ENCODE measurements at regions not wholly inside any gene's neighbourhood (a gene's known extent, or its start where the extent isn't known, plus 50 kb on each side); places are given as distances from the start of the nearest gene placed in this dataset.

DNA sequence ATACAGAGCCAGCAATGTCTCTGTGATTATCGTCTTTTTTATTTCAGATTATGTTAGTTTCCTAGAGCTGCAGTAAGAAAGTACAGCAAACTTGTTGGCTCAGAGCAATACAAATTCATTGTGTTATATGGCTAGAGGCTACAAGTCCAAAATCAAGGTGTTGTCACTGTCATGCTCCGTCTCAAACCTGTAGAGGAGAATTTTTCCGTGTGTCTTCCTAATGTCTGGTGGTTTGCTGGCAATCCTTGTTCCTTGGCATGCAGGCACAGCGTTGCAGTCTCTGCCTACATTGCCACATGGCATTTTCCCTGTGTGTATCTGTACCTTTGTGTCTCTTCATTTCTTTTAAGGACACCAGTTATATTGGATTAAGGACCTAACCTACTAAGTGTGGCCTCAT lies 244.4 kb downstream of the LRRIQ3 start:
- Histone ChIP-seq H3K4me3 (ENCODE audit: low read depth, low read length) (no peak overlapping the region), H2AFZ (ENCODE audit: low read length, unreplicated experiment) (no peak overlapping the region), H3K27ac (ENCODE audit: low read depth, low read length) (no peak overlapping the region), H3K79me2 (ENCODE audit: control insufficient read depth, insufficient read depth, low read length, unreplicated experiment) (no peaks in the 10 kb centered on the region), H3K36me3 (ENCODE audit: insufficient read depth, low read length) (no peaks in the 10 kb centered on the region), H3K27me3 (ENCODE audit: insufficient read depth, low read length) (no peaks in the 10 kb centered on the region), H3K4me1 (ENCODE audit: control insufficient read depth, insufficient read depth, low read length, unreplicated experiment) (no peaks in the 10 kb centered on the region)

DNA sequence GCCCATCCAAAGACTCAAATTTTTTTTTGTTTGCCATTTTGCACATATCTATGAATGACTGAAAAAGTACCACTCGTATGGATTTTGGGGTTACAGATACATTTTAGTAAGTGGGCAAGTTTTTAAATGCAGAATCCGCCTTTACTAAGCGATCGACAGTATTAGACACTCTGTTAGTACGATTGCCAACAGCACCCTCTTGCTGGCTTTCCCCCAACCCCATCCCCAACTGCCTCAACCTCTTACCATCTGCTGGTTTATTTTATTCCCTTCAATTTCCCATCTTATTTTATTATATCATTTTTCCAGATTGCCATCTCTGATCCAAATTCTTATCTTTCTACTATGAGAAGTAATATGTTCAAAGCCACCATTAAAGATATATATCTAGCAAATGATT lies 244.8 kb downstream of the LRRIQ3 start:
- no peak overlapping the region for H2AFZ ChIP-seq (ENCODE audit: low read length, unreplicated experiment)
- no peaks in the 10 kb centered on the region for H3K36me3 ChIP-seq (ENCODE audit: insufficient read depth, low read length)
- no peaks in the 10 kb centered on the region for H3K79me2 ChIP-seq (ENCODE audit: control insufficient read depth, insufficient read depth, low read length, unreplicated experiment)
- H3K4me3 ChIP-seq (ENCODE audit: low read depth, low read length): no peak overlapping the region
- H3K27ac ChIP-seq (ENCODE audit: low read depth, low read length): no peak overlapping the region
- no peaks in the 10 kb centered on the region for H3K27me3 ChIP-seq (ENCODE audit: insufficient read depth, low read length)
- no peaks in the 10 kb centered on the region for H3K4me1 ChIP-seq (ENCODE audit: control insufficient read depth, insufficient read depth, low read length, unreplicated experiment)

DNA sequence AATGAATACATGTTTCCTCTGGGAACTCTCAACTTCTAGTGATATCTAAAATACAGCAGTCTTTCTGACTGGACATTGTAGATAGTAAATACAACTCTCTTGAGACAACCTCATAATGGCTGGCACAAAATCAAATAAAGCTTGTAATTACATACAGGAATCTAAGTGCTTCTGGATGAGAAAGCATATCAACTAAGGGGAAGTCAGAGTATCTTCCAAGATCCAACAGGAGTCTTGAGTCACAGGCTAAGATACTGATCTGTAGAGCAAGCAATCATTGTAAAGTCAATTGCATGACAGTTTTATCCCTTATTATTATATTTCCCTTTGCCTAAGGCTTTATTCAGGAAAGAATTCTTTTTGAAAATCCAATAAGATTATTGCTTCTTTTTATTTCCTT lies 249.9 kb downstream of the LRRIQ3 start:
- Histone ChIP-seq H3K27ac (ENCODE audit: low read depth, low read length) (no peak overlapping the region), H3K27me3 (ENCODE audit: insufficient read depth, low read length) (no peaks in the 10 kb centered on the region), H3K79me2 (ENCODE audit: control insufficient read depth, insufficient read depth, low read length, unreplicated experiment) (no peaks in the 10 kb centered on the region), H3K4me1 (ENCODE audit: control insufficient read depth, insufficient read depth, low read length, unreplicated experiment) (no peaks in the 10 kb centered on the region), H2AFZ (ENCODE audit: low read length, unreplicated experiment) (no peak overlapping the region), H3K36me3 (ENCODE audit: insufficient read depth, low read length) (no peaks in the 10 kb centered on the region), H3K4me3 (ENCODE audit: low read depth, low read length) (no peak overlapping the region)

DNA sequence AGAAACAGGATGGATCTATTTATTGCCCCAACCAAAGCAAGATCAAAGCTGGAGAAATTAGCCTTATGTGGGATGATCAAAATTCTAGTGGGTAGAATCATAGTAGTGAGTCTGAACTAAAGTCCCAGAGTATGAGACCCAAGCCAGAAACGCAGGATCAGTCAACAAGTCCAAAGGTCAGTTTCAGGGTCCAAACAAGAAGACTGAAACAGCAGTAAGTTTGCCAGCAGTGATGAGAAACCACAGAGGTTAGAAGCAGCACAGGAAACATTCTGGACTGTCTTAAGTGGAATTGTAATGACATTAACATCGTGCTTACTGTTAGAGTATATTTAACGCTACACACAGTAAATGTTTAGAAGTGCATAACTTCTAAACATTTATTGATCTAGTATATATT lies 251.0 kb downstream of the LRRIQ3 start:
- Histone ChIP-seq H3K27me3 (ENCODE audit: insufficient read depth, low read length) (no peaks in the 10 kb centered on the region), H2AFZ (ENCODE audit: low read length, unreplicated experiment) (no peak overlapping the region), H3K36me3 (ENCODE audit: insufficient read depth, low read length) (no peaks in the 10 kb centered on the region), H3K4me1 (ENCODE audit: control insufficient read depth, insufficient read depth, low read length, unreplicated experiment) (no peaks in the 10 kb centered on the region), H3K4me3 (ENCODE audit: low read depth, low read length) (no peak overlapping the region), H3K27ac (ENCODE audit: low read depth, low read length) (no peak overlapping the region), H3K79me2 (ENCODE audit: control insufficient read depth, insufficient read depth, low read length, unreplicated experiment) (no peaks in the 10 kb centered on the region)

DNA sequence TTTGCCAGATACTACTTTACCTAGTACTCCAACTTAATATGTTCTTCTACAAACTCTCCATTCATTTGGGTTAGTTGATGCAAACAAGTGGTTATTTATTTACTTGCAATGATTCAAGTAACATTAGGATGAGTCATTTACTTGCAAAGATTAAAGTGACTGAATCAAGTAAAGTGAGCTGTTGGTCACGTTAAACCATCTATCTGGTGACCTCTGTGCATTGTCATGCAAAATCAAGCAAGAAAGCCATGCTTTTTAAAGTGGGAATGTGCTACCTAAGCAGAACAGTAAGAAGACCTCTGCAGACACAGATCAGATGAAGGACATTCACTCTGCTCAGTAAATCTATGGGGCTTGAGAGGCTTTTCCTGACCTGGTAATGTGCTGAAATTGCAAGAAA lies 254.7 kb downstream of the LRRIQ3 start:
- H3K79me2 ChIP-seq (ENCODE audit: control insufficient read depth, insufficient read depth, low read length, unreplicated experiment): no peaks in the 10 kb centered on the region
- H3K4me3 ChIP-seq (ENCODE audit: low read depth, low read length): no peak overlapping the region
- H3K4me1 ChIP-seq (ENCODE audit: control insufficient read depth, insufficient read depth, low read length, unreplicated experiment): no peaks in the 10 kb centered on the region
- H3K36me3 ChIP-seq (ENCODE audit: insufficient read depth, low read length): no peaks in the 10 kb centered on the region
- H3K27me3 ChIP-seq (ENCODE audit: insufficient read depth, low read length): no peaks in the 10 kb centered on the region
- H3K27ac ChIP-seq (ENCODE audit: low read depth, low read length): no peak overlapping the region
- no peak overlapping the region for H2AFZ ChIP-seq (ENCODE audit: low read length, unreplicated experiment)

DNA sequence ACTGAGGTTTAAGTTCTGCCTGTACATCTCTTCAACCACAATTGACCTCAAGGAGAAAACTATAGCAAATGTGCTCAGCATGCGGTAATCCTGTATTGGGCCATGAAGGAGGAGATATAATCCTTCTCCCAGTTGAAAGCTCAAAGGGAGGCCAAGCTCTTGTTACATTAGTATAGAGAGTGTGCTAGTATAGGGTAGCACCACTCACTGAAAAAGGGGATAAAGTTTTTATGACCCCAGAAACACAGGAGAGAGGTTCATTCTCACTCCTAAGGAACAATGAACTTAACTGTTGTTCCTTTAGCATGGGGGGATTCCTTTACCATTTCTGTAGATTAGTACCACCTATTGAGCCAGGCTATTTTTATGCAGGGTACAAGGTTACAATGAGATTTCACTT lies 267.7 kb downstream of the LRRIQ3 start:
- H3K79me2 ChIP-seq (ENCODE audit: control insufficient read depth, insufficient read depth, low read length, unreplicated experiment): no peaks in the 10 kb centered on the region
- no peak overlapping the region for H2AFZ ChIP-seq (ENCODE audit: low read length, unreplicated experiment)
- no peaks in the 10 kb centered on the region for H3K4me1 ChIP-seq (ENCODE audit: control insufficient read depth, insufficient read depth, low read length, unreplicated experiment)
- no peaks in the 10 kb centered on the region for H3K27me3 ChIP-seq (ENCODE audit: insufficient read depth, low read length)
- H3K4me3 ChIP-seq (ENCODE audit: low read depth, low read length): no peak overlapping the region
- no peaks in the 10 kb centered on the region for H3K36me3 ChIP-seq (ENCODE audit: insufficient read depth, low read length)
- no peak overlapping the region for H3K27ac ChIP-seq (ENCODE audit: low read depth, low read length)

DNA sequence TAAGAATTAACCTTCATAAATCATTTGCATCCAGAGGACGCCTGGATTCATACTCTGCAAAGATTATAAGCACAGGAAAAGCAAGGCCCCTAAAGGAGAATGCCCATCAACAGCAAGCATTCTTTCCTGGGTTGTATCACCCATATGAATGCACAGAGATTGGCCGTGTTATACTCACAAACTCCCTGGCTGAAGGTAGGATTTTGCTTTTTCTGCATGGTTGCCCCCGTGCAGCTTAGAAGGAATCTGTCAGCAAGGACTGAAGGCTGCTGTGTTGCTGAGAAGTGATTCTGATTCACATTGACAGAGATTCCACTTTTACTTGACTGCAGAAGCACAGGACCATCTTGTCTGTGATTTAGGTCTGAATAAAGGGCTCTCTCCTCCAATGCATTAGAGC lies 283.0 kb downstream of the LRRIQ3 start:
- Histone ChIP-seq H3K4me3 (ENCODE audit: low read depth, low read length) (no peak overlapping the region), H3K4me1 (ENCODE audit: control insufficient read depth, insufficient read depth, low read length, unreplicated experiment) (no peaks in the 10 kb centered on the region), H3K79me2 (ENCODE audit: control insufficient read depth, insufficient read depth, low read length, unreplicated experiment) (no peaks in the 10 kb centered on the region), H3K27ac (ENCODE audit: low read depth, low read length) (no peak overlapping the region), H2AFZ (ENCODE audit: low read length, unreplicated experiment) (no peak overlapping the region), H3K27me3 (ENCODE audit: insufficient read depth, low read length) (peaks cover 3% of the 10 kb centered on the region; the same call in 1 of the 2 replicates), H3K36me3 (ENCODE audit: insufficient read depth, low read length) (no peaks in the 10 kb centered on the region)

DNA sequence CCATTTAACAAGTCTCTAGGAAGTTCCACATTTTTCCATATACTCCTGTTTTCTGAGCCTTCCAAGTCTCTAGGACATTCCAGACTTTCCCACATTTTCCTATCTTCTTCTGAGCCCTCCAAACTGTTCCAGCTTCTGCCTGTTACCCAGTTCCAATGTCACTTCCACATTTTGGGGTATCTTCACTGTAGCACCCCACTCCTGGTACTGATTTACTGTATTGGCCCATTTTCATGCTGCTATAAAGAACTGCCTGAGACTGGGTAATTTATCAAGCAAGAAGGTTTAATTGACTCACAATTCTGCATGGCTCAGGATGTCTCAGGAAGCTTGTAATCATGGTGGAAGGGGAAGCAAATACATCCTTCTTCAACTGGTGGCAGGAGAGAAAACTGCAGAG lies 285.0 kb downstream of the LRRIQ3 start:
- Histone ChIP-seq H3K4me3 (ENCODE audit: low read depth, low read length) (no peak overlapping the region), H3K36me3 (ENCODE audit: insufficient read depth, low read length) (no peaks in the 10 kb centered on the region), H2AFZ (ENCODE audit: low read length, unreplicated experiment) (no peak overlapping the region), H3K27ac (ENCODE audit: low read depth, low read length) (no peak overlapping the region), H3K79me2 (ENCODE audit: control insufficient read depth, insufficient read depth, low read length, unreplicated experiment) (no peaks in the 10 kb centered on the region), H3K4me1 (ENCODE audit: control insufficient read depth, insufficient read depth, low read length, unreplicated experiment) (no peaks in the 10 kb centered on the region), H3K27me3 (ENCODE audit: insufficient read depth, low read length) (peaks cover 2% of the 10 kb centered on the region; the same call in 1 of the 2 replicates)

DNA sequence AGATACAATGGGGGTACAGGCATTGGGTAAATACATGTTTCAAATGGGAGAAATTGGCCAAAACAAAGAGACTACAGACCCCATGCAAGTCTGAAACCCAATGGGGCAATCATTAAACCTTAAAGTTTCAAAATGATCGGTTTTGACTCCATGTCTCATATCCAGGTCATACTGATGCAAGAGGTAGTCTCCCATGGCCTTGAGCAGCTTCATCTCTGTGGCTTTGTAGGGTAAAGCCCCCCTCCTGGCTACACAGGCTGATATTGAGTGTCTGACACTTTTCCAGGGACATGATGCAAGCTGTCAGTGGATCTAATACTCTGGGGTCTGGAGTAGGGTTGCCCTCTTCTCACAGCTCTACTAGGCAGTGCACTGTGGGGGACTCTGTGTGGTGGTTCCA lies 286.1 kb downstream of the LRRIQ3 start:
- Histone ChIP-seq H3K79me2 (ENCODE audit: control insufficient read depth, insufficient read depth, low read length, unreplicated experiment) (no peaks in the 10 kb centered on the region), H3K4me3 (ENCODE audit: low read depth, low read length) (no peak overlapping the region), H3K27ac (ENCODE audit: low read depth, low read length) (no peak overlapping the region), H3K4me1 (ENCODE audit: control insufficient read depth, insufficient read depth, low read length, unreplicated experiment) (no peaks in the 10 kb centered on the region), H3K36me3 (ENCODE audit: insufficient read depth, low read length) (no peaks in the 10 kb centered on the region), H2AFZ (ENCODE audit: low read length, unreplicated experiment) (no peak overlapping the region), H3K27me3 (ENCODE audit: insufficient read depth, low read length) (no peaks in the 10 kb centered on the region)

DNA sequence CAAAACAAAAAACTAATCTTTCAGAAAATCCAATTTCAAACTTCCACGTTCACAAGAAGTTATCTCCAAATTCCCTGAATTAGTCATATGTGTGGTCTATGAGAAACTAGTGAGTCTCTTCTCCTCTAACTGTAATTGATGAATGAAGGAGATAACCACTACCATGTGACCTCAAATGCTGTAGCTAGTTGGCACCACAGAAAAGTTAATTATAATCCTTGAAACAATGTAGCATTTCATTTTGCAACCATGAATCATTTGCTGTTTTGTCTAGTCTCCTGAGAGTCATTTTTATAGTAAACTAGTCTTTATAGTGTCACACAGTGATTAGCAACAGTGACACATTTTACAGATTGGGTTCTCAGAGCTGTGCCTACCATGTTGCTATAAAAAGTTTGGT lies 287.5 kb downstream of the LRRIQ3 start:
- no peaks in the 10 kb centered on the region for H3K27me3 ChIP-seq (ENCODE audit: insufficient read depth, low read length)
- H2AFZ ChIP-seq (ENCODE audit: low read length, unreplicated experiment): no peak overlapping the region
- H3K4me1 ChIP-seq (ENCODE audit: control insufficient read depth, insufficient read depth, low read length, unreplicated experiment): no peaks in the 10 kb centered on the region
- H3K27ac ChIP-seq (ENCODE audit: low read depth, low read length): no peak overlapping the region
- H3K4me3 ChIP-seq (ENCODE audit: low read depth, low read length): no peak overlapping the region
- no peaks in the 10 kb centered on the region for H3K36me3 ChIP-seq (ENCODE audit: insufficient read depth, low read length)
- no peaks in the 10 kb centered on the region for H3K79me2 ChIP-seq (ENCODE audit: control insufficient read depth, insufficient read depth, low read length, unreplicated experiment)

DNA sequence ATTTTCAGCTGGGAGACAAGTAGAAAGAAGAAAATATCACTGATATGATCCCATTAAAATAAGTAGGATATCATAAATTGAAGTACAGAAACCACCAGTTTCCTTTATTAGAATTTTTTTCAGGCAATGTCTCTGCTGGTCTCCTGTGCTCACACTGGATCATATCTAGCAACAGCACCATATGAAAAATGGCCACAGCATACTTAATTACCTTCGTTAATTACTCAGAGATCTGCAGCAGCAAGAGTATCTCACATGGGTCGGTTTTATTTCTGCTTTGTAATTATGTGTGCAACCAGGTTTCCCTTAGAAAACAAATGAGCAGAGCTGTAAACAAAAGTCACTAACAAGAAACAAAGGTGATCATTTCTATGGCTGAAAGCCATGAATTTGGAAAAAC lies 287.9 kb downstream of the LRRIQ3 start:
- H3K27ac ChIP-seq (ENCODE audit: low read depth, low read length): no peak overlapping the region
- H2AFZ ChIP-seq (ENCODE audit: low read length, unreplicated experiment): no peak overlapping the region
- no peaks in the 10 kb centered on the region for H3K36me3 ChIP-seq (ENCODE audit: insufficient read depth, low read length)
- H3K27me3 ChIP-seq (ENCODE audit: insufficient read depth, low read length): no peaks in the 10 kb centered on the region
- no peak overlapping the region for H3K4me3 ChIP-seq (ENCODE audit: low read depth, low read length)
- no peaks in the 10 kb centered on the region for H3K79me2 ChIP-seq (ENCODE audit: control insufficient read depth, insufficient read depth, low read length, unreplicated experiment)
- no peaks in the 10 kb centered on the region for H3K4me1 ChIP-seq (ENCODE audit: control insufficient read depth, insufficient read depth, low read length, unreplicated experiment)

Measured in ACC112 (cell line).